K562 (cell line): ENCODE measurements at regions not wholly inside any gene's neighbourhood (a gene's known extent, or its start where the extent isn't known, plus 50 kb on each side); places are given as distances from the start of the nearest gene placed in this dataset.

Experiments
- ATAC-seq: fragments of 200-7000 bp; cut with Tn5 transposase; 3 replicates; pipeline ENCODE4 v1.9.1; 2020; ENCODE audit warnings: moderate library complexity
- BruUV-seq: library from RNA; stranded (reverse); fragments of 400-500 nt; replicated peaks from 2 replicates; lab custom pipeline; 2021; lab: Mats Ljungman, UMichigan
- CTCF ChIA-PET: fragments of 300-600 bp; formaldehyde crosslinking; extraction: SDS; loops from one replicate; lab custom pipeline; 2021; ENCODE audit warnings: low intra/inter-chr PET ratio; lab: Yijun Ruan, JAX
- POLR2A ChIA-PET: fragments of 300-600, 350-650 bp; sonication (Branson Sonifier 250); formaldehyde crosslinking; extraction: SDS; loops from one replicate; lab custom pipeline; 2021; ENCODE audit warnings: antibody characterized with exemption, inconsistent platforms; lab: Yijun Ruan, JAX
- DNase-seq, 4 experiments: peaks; one replicate each; pipeline versions ENCODE4 v3.0.0 to v3.0.0-alpha.2; 2011 to 2018; ENCODE audit warnings: low spot score in 3 of 4, mixed read lengths in 3 of 4; ENCODE audit errors: extremely low read depth in 1 of 4
- FAIRE-seq: peaks from 2 replicates; lab custom pipeline; 2011; peaks lifted over from hg19 to GRCh38; lab: Jason Lieb, UNC
- H2AFZ ChIP-seq: 2 replicates; pipeline ENCODE4 v1.6.0; 2011; ENCODE audit warnings: low read depth, low read length, control low read depth, inconsistent platforms
- H3K27ac ChIP-seq: fragments of 200-600 bp; 3 replicates; pipeline ENCODE4 v1.8.0; 2011; ENCODE audit warnings: low read depth, mild to moderate bottlenecking, control low read depth, inconsistent platforms, low read length, moderate library complexity, mixed read lengths; ENCODE audit errors: extremely low read depth
- H3K27me3 ChIP-seq, 2 experiments: fragments of 300-600 bp in 1 of 2; 2 replicates in 1 of 2; 3 replicates in 1 of 2; pipeline versions ENCODE4 v1.6.0 to v1.8.0; 2011; ENCODE audit warnings: inconsistent platforms in 2 of 2, low read length in 2 of 2, mild to moderate bottlenecking in 1 of 2, mixed read lengths in 1 of 2, moderate library complexity in 1 of 2; ENCODE audit not compliant: control insufficient read depth in 2 of 2, insufficient read depth in 2 of 2
- H3K36me3 ChIP-seq: fragments of 300-600 bp; 3 replicates; pipeline ENCODE4 v1.8.0; 2011; ENCODE audit warnings: mild to moderate bottlenecking, low read length, inconsistent platforms; ENCODE audit not compliant: control insufficient read depth, insufficient read depth
- H3K4me1 ChIP-seq, 2 experiments: fragments of 200-600 bp in 1 of 2; replicated peaks in 1 of 2; 2 replicates in 1 of 2; 3 replicates in 1 of 2; pipeline versions ENCODE4 v1.5.1 to v1.8.0; 2011; ENCODE audit warnings: inconsistent platforms in 2 of 2, low read length in 2 of 2, mild to moderate bottlenecking in 1 of 2, mixed read lengths in 1 of 2, moderate library complexity in 1 of 2; ENCODE audit not compliant: control insufficient read depth in 2 of 2, insufficient read depth in 2 of 2
- H3K4me2 ChIP-seq: 2 replicates; pipeline ENCODE4 v1.6.1; 2011; ENCODE audit warnings: low read length, control low read depth, inconsistent platforms, mixed read lengths; ENCODE audit not compliant: insufficient read depth
- H3K4me3 ChIP-seq: fragments of 200-600 bp; sonication (generic), shearing (Covaris generic); 2 replicates; pipeline ENCODE4 v1.5.1; 2016; ENCODE audit warnings: control low read depth, inconsistent platforms
- H3K79me2 ChIP-seq: fragments of 200-600 bp; 3 replicates; pipeline ENCODE4 v1.8.0; 2011; ENCODE audit warnings: low read length, inconsistent platforms; ENCODE audit not compliant: control insufficient read depth, insufficient read depth
- H3K9ac ChIP-seq, 2 experiments: 2 replicates each; pipeline versions ENCODE4 v1.6.0 to v1.6.1; 2011; ENCODE audit warnings: low read depth in 2 of 2, low read length in 2 of 2, control low read depth in 1 of 2, inconsistent platforms in 1 of 2, mild to moderate bottlenecking in 1 of 2, mixed read lengths in 1 of 2; ENCODE audit not compliant: insufficient read depth in 1 of 2
- H3K9me1 ChIP-seq: one replicate; pipeline ENCODE4 v1.6.0; 2011; ENCODE audit warnings: inconsistent platforms, mild to moderate bottlenecking, low read length, moderate library complexity; ENCODE audit not compliant: control insufficient read depth, insufficient read depth
- H3K9me3 ChIP-seq: replicated peaks from 2 replicates; pipeline ENCODE4 v1.5.1; 2011; ENCODE audit warnings: low read depth, low read length, inconsistent platforms; ENCODE audit not compliant: control insufficient read depth, insufficient read depth
- H4K20me1 ChIP-seq: replicated peaks from 2 replicates; pipeline ENCODE4 v1.6.1; 2011; ENCODE audit warnings: low read length, inconsistent platforms, mixed read lengths; ENCODE audit not compliant: control insufficient read depth, insufficient read depth
- ARID2 ChIP-seq: fragments of 450-650 bp; IDR thresholded peaks from 2 replicates; pipeline ENCODE4 v1.6.1; 2017; ENCODE audit warnings: antibody characterized with exemption, mild to moderate bottlenecking
- ESRRB ChIP-seq: fragments of 250-450 bp; sonication (Bioruptor Pico); IDR thresholded peaks from 2 replicates; pipeline ENCODE4 v1.5.0; 2020; ENCODE audit warnings: mild to moderate bottlenecking, moderate library complexity, borderline replicate concordance
- MYBL2 ChIP-seq, 2 experiments: fragments of 450-650 bp in 1 of 2; sonication (generic) in 1 of 2; formaldehyde crosslinking in 1 of 2; IDR thresholded peaks; 2 replicates each; pipeline versions ENCODE4 v1.6.1 to v1.8.1; 2017 to 2022; ENCODE audit warnings: borderline replicate concordance in 1 of 2, inconsistent platforms in 1 of 2, low read depth in 1 of 2, mild to moderate bottlenecking in 1 of 2, missing genetic modification reagents in 1 of 2, moderate library complexity in 1 of 2
- MYNN ChIP-seq, 2 experiments: sonication (generic); formaldehyde crosslinking in 1 of 2; IDR thresholded peaks; 2 replicates each; pipeline versions ENCODE4 v1.5.0 to v1.6.1; 2016 to 2020; ENCODE audit warnings: antibody characterized with exemption in 1 of 2, missing genetic modification reagents in 1 of 2
- NRF1 ChIP-seq, 2 experiments: fragments of 450-650 bp; IDR thresholded peaks in 1 of 2; conservative IDR thresholded peaks in 1 of 2; 2 replicates each; pipeline ENCODE4 v1.6.1; 2014; ENCODE audit warnings: mild to moderate bottlenecking in 2 of 2
- SRSF3 ChIP-seq: fragments of 200-400 bp; formaldehyde crosslinking; IDR thresholded peaks from 2 replicates; pipeline ENCODE4 v1.6.1; 2016; ENCODE audit warnings: mild to moderate bottlenecking, low read length, moderate library complexity; ENCODE audit not compliant: insufficient read depth
- ZSCAN32 ChIP-seq: fragments of 450-650 bp; formaldehyde crosslinking; IDR thresholded peaks from 2 replicates; pipeline ENCODE4 v1.4.0; 2020; ENCODE audit warnings: mild to moderate bottlenecking, moderate library complexity
- WGBS: fragments of 100-300 bp; shearing (Covaris generic); methylation state at CpG from one replicate; pipeline ENCODE4 v1.1.6; 2016; ENCODE audit warnings: low coverage, mixed read lengths; ENCODE audit not compliant: insufficient coverage; ENCODE audit errors: missing lambda C conversion rate; 5-methylcytosine and 5-hydroxymethylcytosine counted together
- in situ Hi-C: fragments of 300-500 bp; cut with MboI; formaldehyde crosslinking; loops from 4 replicates; pipeline ENCODE4 v1.15.0; 2018; ENCODE audit warnings: inconsistent platforms, mixed read lengths
- intact Hi-C: fragments of 100-400 bp; cut with micrococcal nuclease; formaldehyde crosslinking; loops from 2 replicates; pipeline ENCODE4 v1.14.2; 2022
- TF ChIP-seq, protein P1 (sequence below): sonication (generic); formaldehyde crosslinking; IDR thresholded peaks from 2 replicates; pipeline ENCODE4 v1.8.0; 2022; ENCODE audit warnings: mild to moderate bottlenecking, low read depth, missing genetic modification reagents
- TF ChIP-seq, protein P2 (sequence below): fragments of 250-450 bp; sonication (Bioruptor Pico); IDR thresholded peaks from 2 replicates; pipeline ENCODE4 v1.4.0; 2020; ENCODE audit warnings: mild to moderate bottlenecking, moderate library complexity
- TF ChIP-seq, protein P3 (sequence below), 2 experiments: fragments of 150-350 bp in 1 of 2; IDR thresholded peaks; 2 replicates each; pipeline ENCODE4 v1.6.1; 2012 to 2016; ENCODE audit warnings: low read depth in 2 of 2, low read length in 2 of 2, mild to moderate bottlenecking in 1 of 2, moderate library complexity in 1 of 2

DNA sequence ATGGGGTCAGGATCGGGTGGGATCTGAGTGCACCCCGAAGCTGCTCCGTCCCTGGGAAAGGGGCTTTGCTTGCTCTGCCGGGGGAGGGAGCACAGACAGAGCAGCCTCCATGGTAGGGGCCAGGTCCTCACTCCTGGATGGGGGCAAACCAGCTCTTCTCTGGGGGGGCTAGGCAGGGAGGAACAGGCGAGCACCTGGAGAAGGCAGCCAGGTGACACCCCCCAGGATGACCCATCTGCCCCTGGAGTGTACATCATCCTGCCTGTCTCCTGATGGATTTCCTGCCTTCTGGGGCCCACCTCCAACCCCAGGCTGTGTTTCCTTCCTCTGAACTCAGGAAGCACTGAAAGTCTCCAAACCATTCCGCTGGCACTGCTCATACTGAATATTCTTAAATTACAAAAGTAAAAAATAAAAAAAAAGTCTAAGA, 248.0 kb downstream of the RHOU start:
- H3K9ac ChIP-seq = no peak overlapping the region; a peak in 1 of 4 replicates
- H4K20me1 ChIP-seq = peaks cover 4% of the 10 kb centered on the region; the same call in 1 of the 2 replicates
- no peak for DNase-seq
- no peaks in the 10 kb centered on the region for H3K9me1 ChIP-seq
- BruUV-seq = no TSS peak
- no peak for FAIRE-seq
- no peak overlapping the region for H3K4me2 ChIP-seq
- intact Hi-C loops = no loop called here
- no peaks in the 10 kb centered on the region for H3K9me3 ChIP-seq
- ATAC-seq = no peak
- H3K4me3 ChIP-seq = no peak overlapping the region
- H3K36me3 ChIP-seq = no peaks in the 10 kb centered on the region
- ChIA-PET CTCF (no interaction called here), POLR2A (interaction anchor here (0.6 to 1.6 kb wide), 3 partner anchors 8 to 97 kb away, joined by 3 to 5 read pairs (median 3); no protein-coding TSS in a partner anchor)
- TF ChIP-seq, protein P1, sequence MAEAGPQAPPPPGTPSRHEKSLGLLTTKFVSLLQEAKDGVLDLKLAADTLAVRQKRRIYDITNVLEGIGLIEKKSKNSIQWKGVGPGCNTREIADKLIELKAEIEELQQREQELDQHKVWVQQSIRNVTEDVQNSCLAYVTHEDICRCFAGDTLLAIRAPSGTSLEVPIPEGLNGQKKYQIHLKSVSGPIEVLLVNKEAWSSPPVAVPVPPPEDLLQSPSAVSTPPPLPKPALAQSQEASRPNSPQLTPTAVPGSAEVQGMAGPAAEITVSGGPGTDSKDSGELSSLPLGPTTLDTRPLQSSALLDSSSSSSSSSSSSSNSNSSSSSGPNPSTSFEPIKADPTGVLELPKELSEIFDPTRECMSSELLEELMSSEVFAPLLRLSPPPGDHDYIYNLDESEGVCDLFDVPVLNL (CRISPR knock-in tag) = no peak
- TF ChIP-seq MYNN (IDR thresholded peaks at IDR 0.05) (no peak), MYNN (CRISPR knock-in tag; IDR thresholded peaks at IDR 0.05) (no peak), ZSCAN32 (no peak), SRSF3 (no peak), MYBL2 (IDR thresholded peaks at IDR 0.05; ENCODE audit: low read depth) (no peak), MYBL2 (CRISPR knock-in tag; IDR thresholded peaks at IDR 0.05; ENCODE audit: borderline replicate concordance) (no peak), NRF1 (conservative IDR thresholded peaks at IDR 0.05 in 1 of 2, IDR thresholded peaks at IDR 0.05 in 1 of 2) (no peak), ESRRB (CRISPR knock-in tag) (no peak), ARID2 (no peak)
- TF ChIP-seq, protein P2, sequence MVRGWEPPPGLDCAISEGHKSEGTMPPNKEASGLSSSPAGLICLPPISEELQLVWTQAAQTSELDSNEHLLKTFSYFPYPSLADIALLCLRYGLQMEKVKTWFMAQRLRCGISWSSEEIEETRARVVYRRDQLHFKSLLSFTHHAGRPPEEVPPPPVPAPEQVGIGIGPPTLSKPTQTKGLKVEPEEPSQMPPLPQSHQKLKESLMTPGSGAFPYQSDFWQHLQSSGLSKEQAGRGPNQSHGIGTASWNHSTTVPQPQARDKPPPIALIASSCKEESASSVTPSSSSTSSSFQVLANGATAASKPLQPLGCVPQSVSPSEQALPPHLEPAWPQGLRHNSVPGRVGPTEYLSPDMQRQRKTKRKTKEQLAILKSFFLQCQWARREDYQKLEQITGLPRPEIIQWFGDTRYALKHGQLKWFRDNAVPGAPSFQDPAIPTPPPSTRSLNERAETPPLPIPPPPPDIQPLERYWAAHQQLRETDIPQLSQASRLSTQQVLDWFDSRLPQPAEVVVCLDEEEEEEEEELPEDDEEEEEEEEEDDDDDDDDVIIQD (CRISPR knock-in tag) = no peak
- TF ChIP-seq, protein P3, sequence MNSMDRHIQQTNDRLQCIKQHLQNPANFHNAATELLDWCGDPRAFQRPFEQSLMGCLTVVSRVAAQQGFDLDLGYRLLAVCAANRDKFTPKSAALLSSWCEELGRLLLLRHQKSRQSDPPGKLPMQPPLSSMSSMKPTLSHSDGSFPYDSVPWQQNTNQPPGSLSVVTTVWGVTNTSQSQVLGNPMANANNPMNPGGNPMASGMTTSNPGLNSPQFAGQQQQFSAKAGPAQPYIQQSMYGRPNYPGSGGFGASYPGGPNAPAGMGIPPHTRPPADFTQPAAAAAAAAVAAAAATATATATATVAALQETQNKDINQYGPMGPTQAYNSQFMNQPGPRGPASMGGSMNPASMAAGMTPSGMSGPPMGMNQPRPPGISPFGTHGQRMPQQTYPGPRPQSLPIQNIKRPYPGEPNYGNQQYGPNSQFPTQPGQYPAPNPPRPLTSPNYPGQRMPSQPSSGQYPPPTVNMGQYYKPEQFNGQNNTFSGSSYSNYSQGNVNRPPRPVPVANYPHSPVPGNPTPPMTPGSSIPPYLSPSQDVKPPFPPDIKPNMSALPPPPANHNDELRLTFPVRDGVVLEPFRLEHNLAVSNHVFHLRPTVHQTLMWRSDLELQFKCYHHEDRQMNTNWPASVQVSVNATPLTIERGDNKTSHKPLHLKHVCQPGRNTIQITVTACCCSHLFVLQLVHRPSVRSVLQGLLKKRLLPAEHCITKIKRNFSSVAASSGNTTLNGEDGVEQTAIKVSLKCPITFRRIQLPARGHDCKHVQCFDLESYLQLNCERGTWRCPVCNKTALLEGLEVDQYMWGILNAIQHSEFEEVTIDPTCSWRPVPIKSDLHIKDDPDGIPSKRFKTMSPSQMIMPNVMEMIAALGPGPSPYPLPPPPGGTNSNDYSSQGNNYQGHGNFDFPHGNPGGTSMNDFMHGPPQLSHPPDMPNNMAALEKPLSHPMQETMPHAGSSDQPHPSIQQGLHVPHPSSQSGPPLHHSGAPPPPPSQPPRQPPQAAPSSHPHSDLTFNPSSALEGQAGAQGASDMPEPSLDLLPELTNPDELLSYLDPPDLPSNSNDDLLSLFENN (IDR thresholded peaks at IDR 0.05; ENCODE audit: low read depth in 2 of 2, low read length in 2 of 2) = no peak
- WGBS = 4% methylated on average over 5 of the region's 6 CpGs
- no peak overlapping the region for H3K27ac ChIP-seq
- peaks cover 30 to 61% of the 10 kb centered on the region in 2 experiments for H3K27me3 ChIP-seq
- no peaks in the 10 kb centered on the region for H3K79me2 ChIP-seq
- in situ Hi-C loops = no loop called here
- H3K4me1 ChIP-seq = no peaks in the 10 kb centered on the region
- no peak overlapping the region for H2AFZ ChIP-seq
